ENCODE measurements at regions not wholly inside any gene's neighbourhood (a gene's known extent, or its start where the extent isn't known, plus 50 kb on each side); places are given as distances from the start of the nearest gene placed in this dataset.

DNA sequence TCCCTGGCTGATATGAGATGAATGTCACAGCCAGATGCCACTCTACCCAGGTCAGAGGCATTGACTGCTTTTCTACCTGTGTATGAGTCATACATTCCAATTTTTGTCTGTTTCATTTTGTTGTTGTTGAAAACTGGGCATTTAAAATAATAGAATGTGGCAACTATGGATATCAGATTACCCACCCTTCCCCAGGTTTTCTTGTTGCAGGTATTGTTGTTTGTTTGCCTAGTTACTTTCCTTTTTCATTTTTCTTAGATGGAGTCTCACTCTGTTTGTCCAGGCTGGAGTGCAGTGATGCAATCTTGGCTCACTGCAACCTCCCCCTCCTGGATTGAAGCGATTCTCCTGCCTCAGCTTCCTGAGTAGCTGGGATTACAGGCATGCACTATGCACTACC, 70.2 kb downstream of the LRRC30 start:
- no peak for ATAC-seq
- H3K4me1 Mint-ChIP-seq, result no peaks in the 10 kb centered on the region
- no peak for DNase-seq (ENCODE audit: low spot score)
- H3K27me3 Mint-ChIP-seq (ENCODE audit: low read depth), result no peaks in the 10 kb centered on the region
- no peak overlapping the region for H3K4me3 Mint-ChIP-seq
- TF ChIP-seq GABPB1 (CRISPR knock-in tag; IDR thresholded peaks at IDR 0.05) (peak; percentile 51; the same call in 1 of the 2 replicates), ZNF416 (CRISPR knock-in tag; IDR thresholded peaks at IDR 0.05) (no peak), HMGA2 (CRISPR knock-in tag; IDR thresholded peaks at IDR 0.05) (no peak), EMX1 (CRISPR knock-in tag; IDR thresholded peaks at IDR 0.05) (no peak)
- H3K27ac Mint-ChIP-seq, result no peak overlapping the region
- ChIA-PET POLR2A (no interaction called here), CTCF (no interaction called here)
- H3K9me3 Mint-ChIP-seq, result peaks cover 34% of the 10 kb centered on the region
- peaks cover 4% of the 10 kb centered on the region for H3K36me3 Mint-ChIP-seq

DNA sequence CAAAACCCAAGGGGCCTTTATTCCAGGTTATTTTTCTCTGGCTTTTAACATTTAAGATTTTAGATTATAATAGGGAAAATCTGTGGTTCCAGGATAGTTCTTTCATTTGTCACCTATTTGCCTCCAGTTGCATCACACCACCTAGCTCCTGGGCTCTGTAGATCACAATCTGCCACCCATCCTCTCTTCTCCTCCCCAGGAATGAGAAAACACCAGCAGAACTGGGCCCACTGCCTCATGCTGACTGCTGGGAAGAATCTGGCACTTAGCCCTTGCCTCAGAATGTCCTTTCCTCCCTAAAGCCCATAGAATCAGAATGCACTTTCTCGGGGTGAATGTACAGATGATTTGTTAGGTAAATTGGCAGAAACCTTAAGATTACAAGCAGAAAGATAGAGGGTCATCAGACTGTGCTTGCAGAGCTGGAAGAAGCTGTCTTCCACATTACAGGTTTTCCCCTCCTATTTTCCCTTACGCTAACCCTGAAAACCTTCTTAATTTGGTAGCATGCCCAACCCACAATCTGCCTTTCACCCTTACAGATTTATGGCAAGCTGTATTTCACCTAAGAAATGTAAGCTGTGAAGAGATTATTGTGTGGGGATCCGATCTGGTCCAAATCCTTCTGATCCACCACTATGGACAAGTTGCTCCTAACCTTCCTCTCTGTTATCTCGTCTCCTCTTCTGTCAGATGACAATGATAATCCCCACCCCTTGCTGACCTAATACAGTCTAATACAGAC, 72.6 kb downstream of the LRRC30 start:
- no peak overlapping the region for H3K4me3 Mint-ChIP-seq
- no peak for ATAC-seq
- no peaks in the 10 kb centered on the region for H3K4me1 Mint-ChIP-seq
- H3K27ac Mint-ChIP-seq, result no peak overlapping the region
- ChIA-PET CTCF (interaction anchor here (1.6 kb wide), 1 partner anchor 31 kb away, joined by 6 read pairs; no protein-coding TSS in a partner anchor), POLR2A (no interaction called here)
- H3K9me3 Mint-ChIP-seq, result peaks cover 26% of the 10 kb centered on the region
- H3K27me3 Mint-ChIP-seq (ENCODE audit: low read depth), result no peaks in the 10 kb centered on the region
- TF ChIP-seq RORB (CRISPR knock-in tag; IDR thresholded peaks at IDR 0.05), result no peak
- no peak for TF ChIP-seq KAT7 (CRISPR knock-in tag; IDR thresholded peaks at IDR 0.05; ENCODE audit: borderline replicate concordance)
- no peak for TF ChIP-seq GABPB1 (CRISPR knock-in tag; IDR thresholded peaks at IDR 0.05)
- TF ChIP-seq, protein P1, sequence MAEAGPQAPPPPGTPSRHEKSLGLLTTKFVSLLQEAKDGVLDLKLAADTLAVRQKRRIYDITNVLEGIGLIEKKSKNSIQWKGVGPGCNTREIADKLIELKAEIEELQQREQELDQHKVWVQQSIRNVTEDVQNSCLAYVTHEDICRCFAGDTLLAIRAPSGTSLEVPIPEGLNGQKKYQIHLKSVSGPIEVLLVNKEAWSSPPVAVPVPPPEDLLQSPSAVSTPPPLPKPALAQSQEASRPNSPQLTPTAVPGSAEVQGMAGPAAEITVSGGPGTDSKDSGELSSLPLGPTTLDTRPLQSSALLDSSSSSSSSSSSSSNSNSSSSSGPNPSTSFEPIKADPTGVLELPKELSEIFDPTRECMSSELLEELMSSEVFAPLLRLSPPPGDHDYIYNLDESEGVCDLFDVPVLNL (CRISPR knock-in tag; IDR thresholded peaks at IDR 0.05; ENCODE audit: borderline replicate concordance, low read depth), result no peak
- H3K36me3 Mint-ChIP-seq, result peaks cover 4% of the 10 kb centered on the region
- no peak for DNase-seq (ENCODE audit: low spot score)

- Mint-ChIP-seq H3K27ac (no peak overlapping the region), H3K4me1 (no peaks in the 10 kb centered on the region), H3K4me3 (no peak overlapping the region), H3K9me3 (peaks cover 21% of the 10 kb centered on the region), H3K36me3 (peaks cover 4% of the 10 kb centered on the region), H3K27me3 (ENCODE audit: low read depth) (no peaks in the 10 kb centered on the region)
- CTCF ChIA-PET, result interaction anchor here (1.6 kb wide), 1 partner anchor 31 kb away, joined by 6 read pairs; no protein-coding TSS in a partner anchor
- DNase-seq (ENCODE audit: low spot score) (no peak), ATAC-seq (no peak)
- POLR2A ChIA-PET, result no interaction called here
- TF ChIP-seq, protein P2, sequence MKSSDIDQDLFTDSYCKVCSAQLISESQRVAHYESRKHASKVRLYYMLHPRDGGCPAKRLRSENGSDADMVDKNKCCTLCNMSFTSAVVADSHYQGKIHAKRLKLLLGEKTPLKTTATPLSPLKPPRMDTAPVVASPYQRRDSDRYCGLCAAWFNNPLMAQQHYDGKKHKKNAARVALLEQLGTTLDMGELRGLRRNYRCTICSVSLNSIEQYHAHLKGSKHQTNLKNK (CRISPR knock-in tag; IDR thresholded peaks at IDR 0.05), result no peak
- no peak for TF ChIP-seq ZNF512 (CRISPR knock-in tag; IDR thresholded peaks at IDR 0.05; ENCODE audit: borderline replicate concordance)
- no peak for TF ChIP-seq NR3C1 (CRISPR knock-in tag; conservative IDR thresholded peaks at IDR 0.05; ENCODE audit: low read depth)
- no peak for TF ChIP-seq JUN (CRISPR knock-in tag; IDR thresholded peaks at IDR 0.05)
- no peak for TF ChIP-seq ZNF425 (CRISPR knock-in tag; conservative IDR thresholded peaks at IDR 0.05)
- TF ChIP-seq TP53 (CRISPR knock-in tag; IDR thresholded peaks at IDR 0.05), result no peak
- TF ChIP-seq ZNF396 (CRISPR knock-in tag; IDR thresholded peaks at IDR 0.05; ENCODE audit: borderline replicate concordance), result no peak
Observed at GRCh38 chr18:7304061-7304370, 73.1 kb downstream of the LRRC30 start.

GRCh38 chr18:7305416-7305815, 74.5 kb downstream of the LRRC30 start:
- no peak overlapping the region for H3K27ac Mint-ChIP-seq
- ATAC-seq (no peak), DNase-seq (ENCODE audit: low spot score) (no peak)
- peaks cover 9% of the 10 kb centered on the region for H3K9me3 Mint-ChIP-seq
- no peak overlapping the region for H3K4me3 Mint-ChIP-seq
- H3K27me3 Mint-ChIP-seq (ENCODE audit: low read depth), result no peaks in the 10 kb centered on the region
- ChIA-PET CTCF (interaction anchor here (0.7 kb wide), 1 partner anchor 17 kb away, joined by 3 read pairs; no protein-coding TSS in a partner anchor), POLR2A (no interaction called here)
- H3K36me3 Mint-ChIP-seq, result no peaks in the 10 kb centered on the region
- no peaks in the 10 kb centered on the region for H3K4me1 Mint-ChIP-seq
- TF ChIP-seq FOXP4 (CRISPR knock-in tag; IDR thresholded peaks at IDR 0.05) (no peak), FOXP1 (CRISPR knock-in tag; IDR thresholded peaks at IDR 0.05; ENCODE audit: borderline replicate concordance) (no peak), GABPB1 (CRISPR knock-in tag; IDR thresholded peaks at IDR 0.05) (no peak), MYBL2 (CRISPR knock-in tag; IDR thresholded peaks at IDR 0.05) (no peak)
- TF ChIP-seq, protein P3, sequence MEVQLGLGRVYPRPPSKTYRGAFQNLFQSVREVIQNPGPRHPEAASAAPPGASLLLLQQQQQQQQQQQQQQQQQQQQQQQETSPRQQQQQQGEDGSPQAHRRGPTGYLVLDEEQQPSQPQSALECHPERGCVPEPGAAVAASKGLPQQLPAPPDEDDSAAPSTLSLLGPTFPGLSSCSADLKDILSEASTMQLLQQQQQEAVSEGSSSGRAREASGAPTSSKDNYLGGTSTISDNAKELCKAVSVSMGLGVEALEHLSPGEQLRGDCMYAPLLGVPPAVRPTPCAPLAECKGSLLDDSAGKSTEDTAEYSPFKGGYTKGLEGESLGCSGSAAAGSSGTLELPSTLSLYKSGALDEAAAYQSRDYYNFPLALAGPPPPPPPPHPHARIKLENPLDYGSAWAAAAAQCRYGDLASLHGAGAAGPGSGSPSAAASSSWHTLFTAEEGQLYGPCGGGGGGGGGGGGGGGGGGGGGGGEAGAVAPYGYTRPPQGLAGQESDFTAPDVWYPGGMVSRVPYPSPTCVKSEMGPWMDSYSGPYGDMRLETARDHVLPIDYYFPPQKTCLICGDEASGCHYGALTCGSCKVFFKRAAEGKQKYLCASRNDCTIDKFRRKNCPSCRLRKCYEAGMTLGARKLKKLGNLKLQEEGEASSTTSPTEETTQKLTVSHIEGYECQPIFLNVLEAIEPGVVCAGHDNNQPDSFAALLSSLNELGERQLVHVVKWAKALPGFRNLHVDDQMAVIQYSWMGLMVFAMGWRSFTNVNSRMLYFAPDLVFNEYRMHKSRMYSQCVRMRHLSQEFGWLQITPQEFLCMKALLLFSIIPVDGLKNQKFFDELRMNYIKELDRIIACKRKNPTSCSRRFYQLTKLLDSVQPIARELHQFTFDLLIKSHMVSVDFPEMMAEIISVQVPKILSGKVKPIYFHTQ (CRISPR knock-in tag; IDR thresholded peaks at IDR 0.05), result no peak
